PC-9 (cell line): ENCODE measurements at regions not wholly inside any gene's neighbourhood (a gene's known extent, or its start where the extent isn't known, plus 50 kb on each side); places are given as distances from the start of the nearest gene placed in this dataset.
"Not testable (repeated sequence)": the region's sequence is repeated elsewhere in the genome, so short reads cannot be mapped to it uniquely, and the experiment has no call there.

ENCODE experiments used
- BruUV-seq: library from RNA; stranded (reverse); fragments of 400-500 nt; replicated peaks from 2 replicates; lab custom pipeline; 2021; lab: Mats Ljungman, UMichigan
- CTCF ChIA-PET: fragments of 300-600 bp; sonication (Branson Sonifier 250); formaldehyde crosslinking; loops from one replicate; lab custom pipeline; 2022; ENCODE audit warnings: antibody characterized with exemption; lab: Charles Lee
- POLR2A ChIA-PET: fragments of 300-600 bp; sonication (Branson Sonifier 250); formaldehyde crosslinking; loops from one replicate; lab custom pipeline; 2022; ENCODE audit warnings: antibody characterized with exemption; ENCODE audit not compliant: unreplicated experiment; lab: Charles Lee
- DNase-seq, 2 experiments: peaks; one replicate each; pipeline versions ENCODE4 v3.0.0 to v3.0.0-alpha.2; 2015 to 2022; ENCODE audit warnings: mixed read lengths in 1 of 2
- H2AFZ ChIP-seq: fragments of 200-600 bp; sonication (generic); 2 replicates; pipeline ENCODE4 v1.8.1; 2017; ENCODE audit warnings: antibody characterized with exemption
- H3F3A ChIP-seq: fragments of 200-600 bp; sonication (generic); 2 replicates; pipeline ENCODE4 v1.8.1; 2017; ENCODE audit warnings: antibody characterized with exemption, mild to moderate bottlenecking, low read depth; ENCODE audit not compliant: insufficient read depth
- H3K27ac ChIP-seq: fragments of 200-600 bp; sonication (generic); 2 replicates; pipeline ENCODE4 v1.6.1; 2016; ENCODE audit warnings: mixed run types
- H3K27me3 ChIP-seq: fragments of 200-600 bp; sonication (generic); 2 replicates; pipeline ENCODE4 v1.6.1; 2016; ENCODE audit warnings: low read depth, mixed run types; ENCODE audit not compliant: insufficient read depth
- H3K36me3 ChIP-seq: fragments of 200-600 bp; sonication (generic); 2 replicates; pipeline ENCODE4 v1.6.1; 2016; ENCODE audit warnings: low read depth, mixed run types
- H3K4me1 ChIP-seq: fragments of 200-600 bp; sonication (generic); replicated peaks from 2 replicates; pipeline ENCODE4 v1.6.1; 2016; ENCODE audit warnings: mixed run types; ENCODE audit not compliant: insufficient read depth
- H3K4me2 ChIP-seq: fragments of 200-600 bp; sonication (generic); 2 replicates; pipeline ENCODE4 v1.6.1; 2017; ENCODE audit warnings: mixed run types
- H3K4me3 ChIP-seq: fragments of 200-600 bp; sonication (generic); 2 replicates; pipeline ENCODE4 v1.6.1; 2016; ENCODE audit warnings: mixed run types
- H3K79me2 ChIP-seq: fragments of 200-600 bp; sonication (generic); 2 replicates; pipeline ENCODE4 v1.6.1; 2017; ENCODE audit warnings: low read depth, mixed run types
- H3K9me2 ChIP-seq: fragments of 200-600 bp; sonication (generic); 2 replicates; pipeline ENCODE4 v1.8.1; 2017; ENCODE audit warnings: mild to moderate bottlenecking; ENCODE audit not compliant: insufficient read depth
- H3K9me3 ChIP-seq: fragments of 200-600 bp; sonication (generic); 2 replicates; pipeline ENCODE4 v1.8.1; 2016; ENCODE audit warnings: low read depth; ENCODE audit not compliant: insufficient read depth
- H4K20me1 ChIP-seq: fragments of 200-600 bp; sonication (generic); 2 replicates; pipeline ENCODE4 v1.8.1; 2017; ENCODE audit not compliant: insufficient read depth
- EZH2 ChIP-seq: fragments of 200-600 bp; sonication (generic); IDR thresholded peaks from 2 replicates; pipeline ENCODE4 v1.8.0; 2017; ENCODE audit warnings: antibody characterized with exemption, low read depth
- intact Hi-C: fragments of 100-400 bp; cut with micrococcal nuclease; formaldehyde crosslinking; loops from one replicate; pipeline ENCODE4 v1.10.0; 2022; ENCODE audit not compliant: unreplicated experiment
- TF ChIP-seq, protein P1 (sequence below): fragments of 200-600 bp; sonication (generic); conservative IDR thresholded peaks from 2 replicates; pipeline ENCODE4 v1.6.1; 2017; ENCODE audit warnings: mixed run types, antibody characterized with exemption, mild to moderate bottlenecking, moderate library complexity

DNA sequence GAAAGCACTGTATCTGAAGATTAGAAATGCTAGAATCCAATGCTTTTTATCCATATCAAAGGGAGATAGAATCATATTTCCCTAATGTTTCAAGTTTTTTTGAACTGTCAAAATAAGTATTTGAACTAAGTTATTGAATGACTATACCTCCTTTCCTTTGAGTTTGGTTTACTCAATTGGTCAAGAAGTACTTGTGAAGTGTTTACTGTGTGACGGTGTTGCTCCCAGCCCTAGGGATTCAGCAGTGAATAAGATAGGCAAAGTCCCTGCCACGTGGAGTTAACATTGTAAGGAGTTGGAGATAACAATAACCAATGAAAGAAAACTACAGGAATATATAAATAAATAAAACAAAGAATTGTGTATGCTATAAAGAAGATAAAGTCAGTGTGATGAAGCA, 535.9 kb downstream of the FRK start:
- ChIA-PET CTCF (no interaction called here), POLR2A (no interaction called here)
- Histone ChIP-seq H3K4me2 (no peak overlapping the region), H3K36me3 (no peaks in the 10 kb centered on the region), H3K9me2 (no peaks in the 10 kb centered on the region; the same call in 1 of the 2 replicates), H4K20me1 (no peaks in the 10 kb centered on the region), H3K79me2 (no peaks in the 10 kb centered on the region), H3F3A (no peaks in the 10 kb centered on the region), H3K27me3 (no peaks in the 10 kb centered on the region), H3K4me3 (no peak overlapping the region), H3K27ac (no peak overlapping the region), H2AFZ (no peak overlapping the region), H3K4me1 (no peaks in the 10 kb centered on the region), H3K9me3 (no peaks in the 10 kb centered on the region; the same call in 1 of the 2 replicates)
- intact Hi-C loops: no loop called here
- no peak for DNase-seq
- TF ChIP-seq, protein P1, sequence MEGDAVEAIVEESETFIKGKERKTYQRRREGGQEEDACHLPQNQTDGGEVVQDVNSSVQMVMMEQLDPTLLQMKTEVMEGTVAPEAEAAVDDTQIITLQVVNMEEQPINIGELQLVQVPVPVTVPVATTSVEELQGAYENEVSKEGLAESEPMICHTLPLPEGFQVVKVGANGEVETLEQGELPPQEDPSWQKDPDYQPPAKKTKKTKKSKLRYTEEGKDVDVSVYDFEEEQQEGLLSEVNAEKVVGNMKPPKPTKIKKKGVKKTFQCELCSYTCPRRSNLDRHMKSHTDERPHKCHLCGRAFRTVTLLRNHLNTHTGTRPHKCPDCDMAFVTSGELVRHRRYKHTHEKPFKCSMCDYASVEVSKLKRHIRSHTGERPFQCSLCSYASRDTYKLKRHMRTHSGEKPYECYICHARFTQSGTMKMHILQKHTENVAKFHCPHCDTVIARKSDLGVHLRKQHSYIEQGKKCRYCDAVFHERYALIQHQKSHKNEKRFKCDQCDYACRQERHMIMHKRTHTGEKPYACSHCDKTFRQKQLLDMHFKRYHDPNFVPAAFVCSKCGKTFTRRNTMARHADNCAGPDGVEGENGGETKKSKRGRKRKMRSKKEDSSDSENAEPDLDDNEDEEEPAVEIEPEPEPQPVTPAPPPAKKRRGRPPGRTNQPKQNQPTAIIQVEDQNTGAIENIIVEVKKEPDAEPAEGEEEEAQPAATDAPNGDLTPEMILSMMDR: no peak
- TF ChIP-seq EZH2: no peak
- no TSS peak for BruUV-seq

DNA sequence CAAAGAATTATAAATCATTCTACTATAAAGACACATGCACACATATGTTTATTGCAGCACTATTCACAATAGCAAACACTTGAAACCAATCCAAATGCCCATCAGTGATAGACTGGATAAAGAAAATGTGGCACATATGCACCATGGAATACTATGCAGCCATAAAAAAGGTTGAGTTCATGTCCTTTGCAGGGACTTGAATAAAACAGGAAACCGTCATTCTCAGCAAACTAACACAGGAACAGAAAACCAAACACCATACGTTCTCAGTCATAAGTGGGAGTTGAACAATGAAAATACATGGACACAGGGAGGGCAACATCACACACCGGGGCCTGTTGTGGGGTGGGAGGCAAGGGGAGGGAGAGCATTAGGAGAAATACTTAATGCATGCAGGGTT, 538.9 kb downstream of the FRK start:
- H3K4me2 ChIP-seq, H2AFZ ChIP-seq, H3K27me3 ChIP-seq, POLR2A ChIA-PET, H3F3A ChIP-seq, H4K20me1 ChIP-seq, BruUV-seq, DNase-seq, H3K4me3 ChIP-seq, H3K9me2 ChIP-seq, H3K27ac ChIP-seq, H3K9me3 ChIP-seq, H3K79me2 ChIP-seq, H3K36me3 ChIP-seq, CTCF ChIA-PET, intact Hi-C loops, H3K4me1 ChIP-seq: not testable (repeated sequence)

DNA sequence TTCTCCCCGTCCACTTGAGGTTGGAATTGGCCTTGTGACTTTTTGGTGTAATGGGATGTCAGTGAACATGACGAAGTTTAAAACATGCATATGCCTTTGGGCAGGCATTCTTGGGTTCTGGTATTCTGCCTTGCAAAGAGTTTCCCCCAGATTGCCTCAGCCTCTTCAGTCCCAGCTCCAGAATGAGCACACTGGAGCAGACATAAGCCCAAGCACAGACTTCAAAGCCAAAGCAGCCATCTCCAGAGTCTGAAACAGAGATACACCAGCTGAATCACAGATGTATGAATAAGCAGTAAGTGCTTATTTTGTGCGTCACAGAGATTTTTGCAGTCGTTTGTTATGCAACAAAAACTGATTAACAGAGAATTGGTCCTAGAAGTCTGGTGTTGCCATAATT, 546.0 kb downstream of the FRK start:
- no peaks in the 10 kb centered on the region for H3K9me2 ChIP-seq
- no peaks in the 10 kb centered on the region for H4K20me1 ChIP-seq
- no peaks in the 10 kb centered on the region for H3K79me2 ChIP-seq
- TF ChIP-seq, protein P1: no peak
- TF ChIP-seq EZH2: no peak
- ChIA-PET POLR2A (no interaction called here), CTCF (no interaction called here)
- H2AFZ ChIP-seq: no peak overlapping the region
- H3K4me3 ChIP-seq: no peak overlapping the region
- H3K36me3 ChIP-seq: no peaks in the 10 kb centered on the region
- H3K4me2 ChIP-seq: no peak overlapping the region
- intact Hi-C loops: no loop called here
- no peaks in the 10 kb centered on the region for H3K9me3 ChIP-seq
- no TSS peak for BruUV-seq
- no peaks in the 10 kb centered on the region for H3K27me3 ChIP-seq
- H3F3A ChIP-seq: no peaks in the 10 kb centered on the region
- no peak overlapping the region for H3K27ac ChIP-seq
- H3K4me1 ChIP-seq: no peaks in the 10 kb centered on the region
- no peak for DNase-seq

DNA sequence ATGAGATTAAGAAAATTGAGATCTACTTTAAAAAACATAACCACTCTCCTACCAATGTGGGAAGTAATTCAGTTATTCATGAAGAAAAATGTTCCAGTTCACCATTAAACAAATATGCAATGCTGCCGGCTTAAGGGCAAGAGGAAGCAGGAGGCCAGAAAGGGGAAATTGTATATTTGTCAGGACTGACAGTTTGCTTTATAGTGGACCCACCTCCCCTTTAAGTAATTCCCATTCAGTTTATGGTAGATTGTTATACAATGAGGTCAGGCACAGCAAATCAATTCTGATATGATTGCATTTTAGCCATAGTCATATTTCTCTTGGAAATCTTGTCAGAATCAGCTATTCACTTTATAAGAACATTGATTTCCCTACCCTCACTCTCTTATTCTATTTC, 547.8 kb downstream of the FRK start:
- Histone ChIP-seq H3K4me1 (no peaks in the 10 kb centered on the region), H3K9me2 (no peaks in the 10 kb centered on the region), H4K20me1 (no peaks in the 10 kb centered on the region), H3K27me3 (no peaks in the 10 kb centered on the region), H3K4me2 (no peak overlapping the region), H3K36me3 (no peaks in the 10 kb centered on the region), H3F3A (no peaks in the 10 kb centered on the region), H3K4me3 (no peak overlapping the region), H2AFZ (no peak overlapping the region), H3K9me3 (no peaks in the 10 kb centered on the region), H3K27ac (no peak overlapping the region), H3K79me2 (no peaks in the 10 kb centered on the region)
- BruUV-seq: no TSS peak
- TF ChIP-seq EZH2: no peak
- TF ChIP-seq, protein P1: no peak
- intact Hi-C loops: no loop called here
- ChIA-PET POLR2A (no interaction called here), CTCF (no interaction called here)
- DNase-seq: no peak
